ENCODE measurements at regions not wholly inside any gene's neighbourhood (a gene's known extent, or its start where the extent isn't known, plus 50 kb on each side); places are given as distances from the start of the nearest gene placed in this dataset.
A peak's percentile ranks its signal among the peaks of the same experiment; 100 is the strongest.

GRCh38 chr3:117706037-117706436, 996.5 kb downstream of the TUSC7 start:
- no peaks in the 10 kb centered on the region for H3K9me3 Mint-ChIP-seq
- no peak overlapping the region for H3K27ac Mint-ChIP-seq
- no peaks in the 10 kb centered on the region for H3K36me3 Mint-ChIP-seq (ENCODE audit: low read depth)
- no peak for DNase-seq
- peaks cover 4% of the 10 kb centered on the region for H3K4me1 Mint-ChIP-seq
- TF ChIP-seq, protein P1, sequence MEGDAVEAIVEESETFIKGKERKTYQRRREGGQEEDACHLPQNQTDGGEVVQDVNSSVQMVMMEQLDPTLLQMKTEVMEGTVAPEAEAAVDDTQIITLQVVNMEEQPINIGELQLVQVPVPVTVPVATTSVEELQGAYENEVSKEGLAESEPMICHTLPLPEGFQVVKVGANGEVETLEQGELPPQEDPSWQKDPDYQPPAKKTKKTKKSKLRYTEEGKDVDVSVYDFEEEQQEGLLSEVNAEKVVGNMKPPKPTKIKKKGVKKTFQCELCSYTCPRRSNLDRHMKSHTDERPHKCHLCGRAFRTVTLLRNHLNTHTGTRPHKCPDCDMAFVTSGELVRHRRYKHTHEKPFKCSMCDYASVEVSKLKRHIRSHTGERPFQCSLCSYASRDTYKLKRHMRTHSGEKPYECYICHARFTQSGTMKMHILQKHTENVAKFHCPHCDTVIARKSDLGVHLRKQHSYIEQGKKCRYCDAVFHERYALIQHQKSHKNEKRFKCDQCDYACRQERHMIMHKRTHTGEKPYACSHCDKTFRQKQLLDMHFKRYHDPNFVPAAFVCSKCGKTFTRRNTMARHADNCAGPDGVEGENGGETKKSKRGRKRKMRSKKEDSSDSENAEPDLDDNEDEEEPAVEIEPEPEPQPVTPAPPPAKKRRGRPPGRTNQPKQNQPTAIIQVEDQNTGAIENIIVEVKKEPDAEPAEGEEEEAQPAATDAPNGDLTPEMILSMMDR (IDR thresholded peaks at IDR 0.05): no peak
- H3K27me3 Mint-ChIP-seq (ENCODE audit: low read depth, poor library complexity): no peaks in the 10 kb centered on the region
- no peak overlapping the region for H3K4me3 Mint-ChIP-seq

GRCh38 chr3:117706756-117707155, 997.2 kb downstream of the TUSC7 start:
- Mint-ChIP-seq H3K36me3 (ENCODE audit: low read depth) (no peaks in the 10 kb centered on the region), H3K27me3 (ENCODE audit: low read depth, poor library complexity) (no peaks in the 10 kb centered on the region), H3K27ac (no peak overlapping the region), H3K9me3 (no peaks in the 10 kb centered on the region), H3K4me1 (peaks cover 4% of the 10 kb centered on the region), H3K4me3 (no peak overlapping the region)
- DNase-seq: no peak
- TF ChIP-seq, protein P1 (IDR thresholded peaks at IDR 0.05): no peak

DNA sequence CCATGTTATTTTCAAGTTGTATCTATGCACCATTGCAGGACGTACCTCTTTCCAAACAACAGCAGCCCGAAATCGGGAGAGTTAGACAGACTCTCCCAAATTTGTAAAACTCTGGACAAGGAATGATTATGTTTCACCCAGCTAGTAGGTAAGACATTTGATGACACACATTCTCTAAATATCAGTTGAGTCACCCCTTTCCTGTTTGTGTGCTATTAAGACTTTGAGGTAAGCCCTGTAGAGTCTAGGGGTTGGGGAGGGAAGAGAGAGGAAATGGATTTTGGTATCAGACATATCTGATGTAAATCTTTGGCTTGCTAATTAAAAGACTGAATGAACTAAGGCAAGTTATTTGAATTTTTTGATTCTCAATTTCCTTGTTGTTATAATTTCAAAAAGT, 999.0 kb downstream of the TUSC7 start:
- Mint-ChIP-seq H3K27me3 (ENCODE audit: low read depth, poor library complexity) (no peaks in the 10 kb centered on the region), H3K4me3 (no peak overlapping the region), H3K27ac (no peak overlapping the region), H3K9me3 (no peaks in the 10 kb centered on the region), H3K4me1 (peaks cover 4% of the 10 kb centered on the region), H3K36me3 (ENCODE audit: low read depth) (no peaks in the 10 kb centered on the region)
- DNase-seq: no peak
- TF ChIP-seq, protein P1 (IDR thresholded peaks at IDR 0.05): no peak

- peaks cover 4% of the 10 kb centered on the region for H3K4me1 Mint-ChIP-seq
- TF ChIP-seq, protein P1 (IDR thresholded peaks at IDR 0.05): no peak
- H3K36me3 Mint-ChIP-seq (ENCODE audit: low read depth): no peaks in the 10 kb centered on the region
- DNase-seq: no peak
- H3K27ac Mint-ChIP-seq: no peak overlapping the region
- no peaks in the 10 kb centered on the region for H3K9me3 Mint-ChIP-seq
- H3K4me3 Mint-ChIP-seq: no peak overlapping the region
- H3K27me3 Mint-ChIP-seq (ENCODE audit: low read depth, poor library complexity): no peaks in the 10 kb centered on the region
Observed at GRCh38 chr3:117709108-117709507, 999.5 kb downstream of the TUSC7 start.

GRCh38 chr3:117710501-117710900, 1000.9 kb downstream of the TUSC7 start:
- H3K36me3 Mint-ChIP-seq (ENCODE audit: low read depth): no peaks in the 10 kb centered on the region
- TF ChIP-seq, protein P1 (IDR thresholded peaks at IDR 0.05): no peak
- H3K27ac Mint-ChIP-seq: no peak overlapping the region
- H3K27me3 Mint-ChIP-seq (ENCODE audit: low read depth, poor library complexity): no peaks in the 10 kb centered on the region
- no peak overlapping the region for H3K4me3 Mint-ChIP-seq
- H3K9me3 Mint-ChIP-seq: no peaks in the 10 kb centered on the region
- peaks cover 4% of the 10 kb centered on the region for H3K4me1 Mint-ChIP-seq
- no peak for DNase-seq

- TF ChIP-seq, protein P1 (IDR thresholded peaks at IDR 0.05): peak; percentile 83
- DNase-seq: peak; percentile 4
- no peak overlapping the region for H3K4me3 Mint-ChIP-seq
- peaks cover 4% of the 10 kb centered on the region for H3K9me3 Mint-ChIP-seq
- no peaks in the 10 kb centered on the region for H3K36me3 Mint-ChIP-seq (ENCODE audit: low read depth)
- H3K27ac Mint-ChIP-seq: no peak overlapping the region
- H3K4me1 Mint-ChIP-seq: no peaks in the 10 kb centered on the region
- H3K27me3 Mint-ChIP-seq (ENCODE audit: low read depth, poor library complexity): peaks cover 4% of the 10 kb centered on the region
Observed at GRCh38 chr3:117719316-117719926, 1009.8 kb downstream of the TUSC7 start.

Data from nephron progenitor cell (in vitro differentiated cells).